ENCODE measurements at regions not wholly inside any gene's neighbourhood (a gene's known extent, or its start where the extent isn't known, plus 50 kb on each side); places are given as distances from the start of the nearest gene placed in this dataset.

DNA sequence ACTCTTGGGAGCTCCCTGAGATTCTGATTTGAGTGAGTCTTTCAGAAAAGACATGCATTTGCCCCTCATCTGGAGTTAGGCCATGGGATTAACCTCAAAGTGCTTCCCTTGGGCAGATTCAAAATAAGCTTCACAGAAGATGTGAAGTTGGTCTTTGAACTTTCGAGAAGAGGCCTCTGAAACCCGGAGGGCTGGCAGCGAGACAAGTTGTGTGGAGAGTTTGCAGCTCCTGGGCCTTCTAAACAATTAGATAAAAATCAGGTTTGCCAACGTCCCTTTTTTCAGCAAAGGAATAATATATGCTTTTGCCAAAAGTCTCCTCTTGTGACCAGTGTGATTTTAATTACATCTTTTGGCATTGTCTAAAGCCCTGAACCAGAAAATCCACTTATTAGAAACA lies 489.7 kb downstream of the SOX11 start:
- TF ChIP-seq, protein P1, sequence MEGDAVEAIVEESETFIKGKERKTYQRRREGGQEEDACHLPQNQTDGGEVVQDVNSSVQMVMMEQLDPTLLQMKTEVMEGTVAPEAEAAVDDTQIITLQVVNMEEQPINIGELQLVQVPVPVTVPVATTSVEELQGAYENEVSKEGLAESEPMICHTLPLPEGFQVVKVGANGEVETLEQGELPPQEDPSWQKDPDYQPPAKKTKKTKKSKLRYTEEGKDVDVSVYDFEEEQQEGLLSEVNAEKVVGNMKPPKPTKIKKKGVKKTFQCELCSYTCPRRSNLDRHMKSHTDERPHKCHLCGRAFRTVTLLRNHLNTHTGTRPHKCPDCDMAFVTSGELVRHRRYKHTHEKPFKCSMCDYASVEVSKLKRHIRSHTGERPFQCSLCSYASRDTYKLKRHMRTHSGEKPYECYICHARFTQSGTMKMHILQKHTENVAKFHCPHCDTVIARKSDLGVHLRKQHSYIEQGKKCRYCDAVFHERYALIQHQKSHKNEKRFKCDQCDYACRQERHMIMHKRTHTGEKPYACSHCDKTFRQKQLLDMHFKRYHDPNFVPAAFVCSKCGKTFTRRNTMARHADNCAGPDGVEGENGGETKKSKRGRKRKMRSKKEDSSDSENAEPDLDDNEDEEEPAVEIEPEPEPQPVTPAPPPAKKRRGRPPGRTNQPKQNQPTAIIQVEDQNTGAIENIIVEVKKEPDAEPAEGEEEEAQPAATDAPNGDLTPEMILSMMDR (IDR thresholded peaks at IDR 0.05), result no peak
- TF ChIP-seq POLR2A (IDR thresholded peaks at IDR 0.05), result no peak
- TF ChIP-seq EP300 (IDR thresholded peaks at IDR 0.05), result no peak
